ENCODE measurements at regions not wholly inside any gene's neighbourhood (a gene's known extent, or its start where the extent isn't known, plus 50 kb on each side); places are given as distances from the start of the nearest gene placed in this dataset.
"Not testable (repeated sequence)": the region's sequence is repeated elsewhere in the genome, so short reads cannot be mapped to it uniquely, and the experiment has no call there.

DNA sequence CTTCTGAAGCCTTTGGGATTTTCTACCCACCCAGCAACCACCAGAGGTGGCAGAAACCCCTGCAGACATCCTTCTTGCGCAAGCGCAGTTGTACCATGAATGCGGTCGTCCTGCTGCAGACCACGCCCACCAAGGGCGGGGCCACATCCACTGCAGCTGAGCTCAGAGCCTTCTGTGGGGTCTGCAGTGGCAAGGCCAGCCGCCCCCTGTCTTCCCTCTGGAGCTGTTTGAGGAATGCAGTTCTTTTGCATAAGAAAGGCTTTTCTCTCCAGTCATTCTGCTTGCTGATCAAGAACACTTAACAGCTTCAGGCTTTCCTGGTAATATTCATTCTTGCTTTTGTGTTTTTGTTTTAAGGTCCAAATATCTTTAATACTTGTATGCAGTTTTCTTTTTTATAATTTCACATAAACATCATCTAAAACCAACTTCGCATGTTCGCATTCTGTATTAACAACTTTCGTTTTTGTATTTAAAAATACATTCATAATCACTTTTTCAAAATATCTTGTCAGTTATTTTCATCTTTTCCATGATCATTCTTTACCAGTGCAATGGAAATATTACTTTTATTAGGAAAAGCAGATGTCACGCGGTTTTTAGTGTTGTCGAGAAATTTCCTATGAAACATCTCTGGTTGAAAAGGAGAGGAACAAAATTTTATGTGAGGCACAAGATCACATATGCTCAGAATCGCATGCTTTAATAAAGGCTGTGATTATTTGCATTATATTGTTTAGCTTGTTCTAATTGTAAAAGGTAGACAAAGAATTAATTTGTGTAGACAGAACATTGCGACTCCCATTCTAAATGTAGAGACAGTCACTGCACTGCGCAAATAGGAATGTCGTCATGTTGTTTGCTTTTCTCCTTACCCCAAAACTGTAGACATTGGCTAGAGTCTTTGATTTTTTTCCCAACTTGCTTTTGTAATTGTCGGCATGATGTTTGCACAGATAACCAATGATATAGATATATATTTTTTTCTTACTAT, 98.1 kb upstream of the SNRPN start:
- no peak for DNase-seq

DNA sequence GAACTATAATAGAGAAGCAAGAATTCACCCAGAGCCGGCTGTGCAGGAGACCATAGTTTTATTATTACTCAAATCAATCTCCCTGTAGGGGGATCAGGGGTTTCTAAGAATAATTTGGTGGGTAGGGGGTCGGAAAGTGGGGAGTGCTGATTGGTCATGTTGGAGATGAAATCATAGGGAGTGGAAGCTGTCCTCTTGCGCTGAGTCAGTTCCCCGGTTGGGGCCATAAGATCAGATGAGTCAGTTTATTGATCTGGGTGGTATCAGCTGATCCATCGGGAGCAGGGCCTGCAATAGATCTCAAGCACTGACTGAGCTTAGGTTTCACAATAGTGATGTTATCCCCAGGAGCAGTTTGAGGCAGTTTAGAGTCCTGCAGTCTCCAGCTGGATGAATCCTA, 97.0 kb upstream of the SNRPN start:
- DNase-seq = no peak

- not testable (repeated sequence) for DNase-seq
Observed at GRCh38 chr15:24858183-24858582, 96.6 kb upstream of the SNRPN start.

DNA sequence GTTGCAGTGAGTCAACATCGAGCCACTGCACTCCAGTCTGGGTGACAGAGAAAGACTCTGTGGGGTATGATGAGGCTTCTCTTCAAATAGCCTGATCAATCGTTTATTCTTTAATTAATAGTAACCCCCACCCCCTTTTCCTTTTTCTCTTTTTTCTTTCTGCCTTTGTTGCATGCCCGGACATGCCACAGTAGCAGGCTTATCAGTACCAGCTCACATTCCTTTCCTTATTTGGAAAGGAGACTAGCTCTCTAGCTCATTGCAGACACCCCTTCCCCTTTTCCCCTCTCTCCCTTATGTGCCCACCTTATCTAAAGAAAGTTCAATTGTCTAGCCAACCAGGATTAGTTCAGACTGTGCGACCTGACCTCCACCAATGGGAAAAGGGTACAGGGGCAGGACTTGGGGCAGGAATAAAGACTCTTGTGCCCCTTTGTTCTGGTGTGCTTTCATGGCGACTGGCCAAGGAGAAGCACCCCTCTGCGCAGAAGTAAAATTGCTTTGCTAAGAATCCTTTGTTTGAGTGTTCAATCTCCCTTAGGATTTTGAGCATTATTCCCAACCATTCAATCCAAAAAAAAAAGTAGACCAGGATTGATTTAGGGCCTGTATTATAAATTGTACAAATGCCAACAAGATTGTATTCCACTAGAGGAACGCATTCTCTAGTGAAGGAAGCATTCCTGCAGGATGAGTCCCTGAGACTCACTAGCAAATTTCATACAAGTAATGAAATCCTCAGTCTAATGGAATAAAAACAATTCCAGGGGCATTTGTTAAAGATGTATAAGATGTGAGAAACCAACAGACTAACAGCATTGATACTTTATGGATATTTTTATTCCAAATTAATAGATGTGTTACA, 95.8 kb upstream of the SNRPN start:
- DNase-seq = no peak

DNA sequence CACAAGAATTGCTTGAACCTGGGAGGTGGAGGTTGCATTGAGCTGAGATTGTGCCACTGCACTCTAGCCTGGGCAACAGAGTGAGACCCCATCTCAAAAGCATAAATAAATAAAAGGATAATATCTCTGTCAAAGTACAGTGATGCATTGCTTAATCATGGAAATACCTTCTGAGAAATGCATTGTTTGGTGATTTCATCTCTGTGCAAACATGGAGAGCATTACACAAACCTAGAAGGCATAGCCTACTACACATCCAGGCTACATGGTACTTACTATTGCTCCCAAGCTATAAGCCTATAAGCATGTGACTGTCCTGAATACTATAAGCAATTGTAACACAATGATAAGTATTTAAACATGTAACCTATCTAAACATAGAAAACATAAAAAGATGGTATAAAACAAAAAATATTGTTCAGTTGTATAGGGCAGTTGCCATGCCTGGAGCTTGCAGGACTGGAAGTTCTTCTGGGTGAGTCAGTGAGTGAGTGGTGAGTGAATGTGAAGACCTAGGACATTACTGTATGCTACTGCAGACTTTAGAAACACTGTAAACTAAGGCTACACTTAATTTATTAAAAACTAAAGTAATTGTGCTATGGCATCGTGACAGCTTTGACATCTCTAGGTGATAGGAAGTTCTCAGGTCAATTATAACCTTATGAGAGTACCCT, 93.6 kb upstream of the SNRPN start:
- DNase-seq = no peak

- DNase-seq = no peak
Observed at GRCh38 chr15:24862726-24863521, 91.9 kb upstream of the SNRPN start.

DNA sequence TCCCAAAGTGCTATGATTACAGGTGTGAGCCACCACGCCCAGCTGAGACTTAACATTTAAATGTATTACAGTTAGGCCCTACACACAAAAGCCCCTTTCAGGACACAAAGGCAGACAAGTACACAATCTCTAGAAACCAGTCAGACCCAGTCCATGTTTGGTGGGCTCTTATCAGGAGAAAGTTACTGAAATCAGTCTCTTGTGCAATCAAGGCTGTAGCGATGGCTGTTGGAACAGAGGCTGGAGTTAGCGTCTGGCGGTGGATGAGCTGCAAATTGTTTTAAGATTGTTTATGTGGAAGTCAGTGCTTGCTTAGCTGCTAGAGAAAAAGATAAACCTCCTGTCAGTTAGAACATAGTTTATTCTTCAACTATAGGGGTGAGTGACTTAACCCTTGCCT, 89.5 kb upstream of the SNRPN start:
- no peak for DNase-seq

DNA sequence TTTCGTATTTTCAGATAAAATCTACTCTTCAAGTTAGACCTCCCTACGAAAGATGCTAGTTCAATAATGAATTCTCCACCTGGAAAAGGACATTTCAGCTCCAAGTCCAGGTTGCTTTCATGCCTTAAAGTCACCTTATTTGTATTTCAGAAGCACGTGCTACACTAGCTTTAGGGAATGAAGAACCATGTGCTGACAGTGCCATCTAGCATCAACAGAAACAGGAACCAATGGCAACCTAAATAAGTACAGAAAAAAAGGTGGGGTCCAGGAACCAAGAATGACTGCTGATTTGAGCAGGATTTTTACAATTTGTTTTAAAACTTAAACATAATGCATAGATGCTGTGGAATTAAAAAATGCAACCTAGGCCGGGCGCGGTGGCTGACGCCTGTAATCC, 77.6 kb upstream of the SNRPN start:
- DNase-seq = no peak

- DNase-seq = no peak
Observed at GRCh38 chr15:24878153-24878552, 76.6 kb upstream of the SNRPN start.

DNA sequence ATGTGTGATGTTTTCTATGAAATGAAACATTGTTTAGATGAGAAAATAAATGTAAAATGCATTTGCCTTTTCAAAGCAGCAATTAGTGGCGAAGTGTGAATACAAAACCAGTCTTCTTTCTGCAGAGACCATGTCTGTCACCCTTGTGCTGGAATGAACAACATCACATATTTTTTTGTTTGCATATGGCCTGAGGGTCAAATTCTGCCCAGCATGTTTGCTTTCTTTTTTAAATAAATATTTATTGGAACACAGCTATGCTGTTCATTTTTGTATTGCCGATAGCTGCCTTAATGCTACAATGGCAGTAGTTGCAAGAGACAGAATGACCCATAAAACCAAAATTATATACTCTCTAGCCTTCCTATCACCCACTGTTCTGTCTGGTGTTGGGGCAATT, 75.3 kb upstream of the SNRPN start:
- no peak for DNase-seq

DNA sequence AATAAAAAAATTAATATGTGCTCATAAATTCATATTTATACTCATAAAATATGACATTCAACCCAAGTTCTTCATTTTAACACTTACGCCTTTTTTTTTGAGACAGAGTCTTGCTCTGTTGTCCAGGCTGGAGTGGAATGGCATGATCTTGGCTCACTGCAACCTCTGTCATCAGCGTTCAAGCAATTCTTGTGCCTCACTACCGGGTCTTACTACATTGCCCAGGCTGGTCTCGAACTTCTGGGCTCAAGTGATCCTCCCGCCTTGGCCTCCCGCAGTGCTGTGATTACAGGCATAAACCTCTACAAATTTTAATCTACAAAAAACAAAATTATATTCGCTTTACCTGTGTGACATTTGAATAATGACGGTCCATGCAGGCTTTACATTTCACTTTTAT, 74.1 kb upstream of the SNRPN start:
- no peak for DNase-seq

GRCh38 chr15:24886538-24886937, 68.2 kb upstream of the SNRPN start:
- DNase-seq = no peak

- DNase-seq = no peak
Observed at GRCh38 chr15:24898715-24899272, 56.0 kb upstream of the SNRPN start.

GRCh38 chr15:24899367-24899766, 55.4 kb upstream of the SNRPN start:
- no peak for DNase-seq

DNA sequence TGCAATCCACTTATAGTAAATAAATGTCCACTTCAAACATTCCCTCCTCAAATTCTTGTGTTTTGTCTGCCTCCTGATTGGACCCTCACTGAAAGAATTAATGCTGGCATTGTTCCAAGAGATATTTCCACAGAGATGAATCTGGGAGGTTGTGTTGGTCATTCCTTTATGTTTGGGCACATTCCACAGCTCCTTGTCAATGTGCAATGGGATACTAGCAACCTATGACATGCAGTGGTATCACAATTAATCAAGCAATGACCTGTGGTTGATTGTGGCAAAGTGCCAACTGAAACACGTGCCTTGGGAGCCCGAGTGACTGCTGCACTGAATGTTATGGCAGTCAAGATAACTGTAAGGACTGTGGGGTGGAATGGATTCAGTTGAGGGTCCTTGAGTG, 55.0 kb upstream of the SNRPN start:
- no peak for DNase-seq

- no peak for DNase-seq
Observed at GRCh38 chr15:24901409-24901808, 53.4 kb upstream of the SNRPN start.
